ENCODE measurements at regions not wholly inside any gene's neighbourhood (a gene's known extent, or its start where the extent isn't known, plus 50 kb on each side); places are given as distances from the start of the nearest gene placed in this dataset.
"Not testable (repeated sequence)": the region's sequence is repeated elsewhere in the genome, so short reads cannot be mapped to it uniquely, and the experiment has no call there.

DNA sequence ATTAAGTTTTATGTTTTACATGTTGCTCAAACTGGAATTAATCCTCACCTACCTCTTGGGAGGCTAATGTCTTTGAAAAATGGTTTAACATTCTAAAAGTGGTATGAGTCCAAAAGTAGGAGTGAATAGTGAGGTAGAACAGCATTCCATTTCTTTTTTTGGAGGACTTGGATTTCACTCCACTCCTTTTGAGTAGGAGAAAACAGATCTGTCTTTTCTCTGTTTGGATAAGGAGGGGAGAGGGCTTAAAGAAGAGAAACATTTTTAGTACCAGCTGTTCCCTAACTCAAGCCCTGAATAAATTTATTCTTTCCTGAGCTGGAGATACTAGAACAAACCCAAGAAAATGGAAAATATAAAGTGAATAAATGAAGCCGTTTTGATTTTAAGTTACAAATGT lies 687.9 kb downstream of the MECOM start:
- no peak for DNase-seq (ENCODE audit: low spot score)

DNA sequence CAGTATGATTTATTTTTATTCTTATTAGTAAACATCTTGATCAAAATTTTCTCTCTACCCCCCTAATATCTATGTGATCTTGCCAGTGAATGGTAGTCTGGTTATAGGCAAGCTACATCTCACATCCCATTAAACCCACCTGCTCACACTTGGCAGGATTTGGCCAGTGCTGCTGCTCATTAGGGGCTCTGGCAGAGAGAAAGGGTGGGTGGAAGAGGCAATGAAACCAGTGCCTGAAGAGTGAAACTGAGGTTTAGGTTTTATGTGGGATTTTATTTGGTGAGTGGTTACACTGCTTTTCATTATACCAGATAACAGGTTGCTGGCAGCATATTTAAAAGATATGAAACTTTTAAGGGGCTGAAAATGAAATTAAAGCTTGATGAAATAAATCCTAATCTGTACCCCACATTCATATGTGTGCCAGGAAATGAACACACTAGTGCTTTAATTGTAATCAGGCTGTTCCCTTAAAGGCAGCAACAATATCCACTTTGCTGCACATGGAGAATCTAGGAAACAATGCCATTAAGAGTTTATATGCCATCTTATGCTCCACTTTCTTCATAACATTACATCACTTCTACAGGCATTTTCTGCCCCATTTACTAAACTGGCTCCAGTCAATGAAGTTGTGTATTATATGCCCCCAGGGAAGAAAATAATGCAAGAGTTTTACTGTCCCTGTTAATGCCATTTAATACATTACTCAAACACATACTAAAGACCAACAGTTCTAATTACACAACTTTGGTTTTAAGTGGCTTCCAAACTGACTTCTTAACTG lies 688.7 kb downstream of the MECOM start:
- no peak for DNase-seq (ENCODE audit: low spot score)

DNA sequence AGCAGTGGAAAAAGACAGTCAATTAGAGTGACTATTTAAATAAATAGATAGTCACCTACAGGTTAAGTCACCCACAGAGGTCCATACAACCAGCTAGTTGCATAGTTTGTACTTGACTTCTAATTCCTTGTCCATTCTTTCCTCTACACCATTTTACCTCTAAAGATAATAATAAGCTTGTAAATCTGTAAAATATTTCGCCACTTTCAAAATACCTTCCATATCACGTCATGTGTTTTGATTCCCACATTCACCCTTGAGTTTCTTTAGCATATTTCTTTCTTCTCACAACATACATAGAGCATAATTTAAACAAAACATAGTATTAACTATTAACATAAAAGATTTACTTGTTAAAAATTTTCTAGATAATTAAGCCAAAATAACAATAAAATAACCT lies 689.6 kb downstream of the MECOM start:
- DNase-seq (ENCODE audit: low spot score) = no peak

DNA sequence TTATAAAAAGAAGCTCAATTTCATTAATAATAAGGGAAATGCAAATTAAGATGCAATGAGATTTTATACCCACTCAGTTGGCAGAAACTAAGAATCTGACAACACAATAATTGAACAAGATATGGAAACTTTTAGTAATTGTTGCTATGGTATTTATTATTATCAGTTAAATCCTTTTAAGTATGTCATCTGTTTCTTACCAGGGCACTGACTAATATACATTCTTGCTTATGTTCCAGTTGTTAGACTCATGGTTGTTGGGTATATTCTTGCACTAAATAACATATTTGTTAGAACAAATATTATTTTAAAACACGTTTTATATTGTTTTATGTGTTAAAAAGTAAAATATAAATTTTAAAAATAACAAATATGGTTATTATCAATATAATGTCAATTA lies 690.3 kb downstream of the MECOM start:
- no peak for DNase-seq (ENCODE audit: low spot score)

DNA sequence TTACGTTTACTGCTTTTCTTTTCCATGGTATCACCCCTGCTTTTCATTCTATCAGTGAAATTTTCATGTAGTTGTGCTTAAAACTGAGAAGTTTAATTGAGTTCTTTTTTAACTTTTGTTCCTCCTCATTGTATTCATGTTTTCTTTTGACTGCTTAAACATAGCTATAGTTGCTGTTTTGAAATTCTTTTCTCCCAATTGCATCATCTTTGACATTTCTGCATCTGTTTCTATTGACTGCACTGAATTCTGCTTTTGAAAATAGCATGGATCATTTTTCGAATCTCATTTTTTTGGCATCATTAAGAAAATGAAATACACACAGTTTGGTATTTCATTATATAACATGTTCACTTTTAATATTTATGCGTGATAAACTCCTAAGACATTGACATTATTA lies 694.9 kb downstream of the MECOM start:
- no peak for DNase-seq (ENCODE audit: low spot score)

DNA sequence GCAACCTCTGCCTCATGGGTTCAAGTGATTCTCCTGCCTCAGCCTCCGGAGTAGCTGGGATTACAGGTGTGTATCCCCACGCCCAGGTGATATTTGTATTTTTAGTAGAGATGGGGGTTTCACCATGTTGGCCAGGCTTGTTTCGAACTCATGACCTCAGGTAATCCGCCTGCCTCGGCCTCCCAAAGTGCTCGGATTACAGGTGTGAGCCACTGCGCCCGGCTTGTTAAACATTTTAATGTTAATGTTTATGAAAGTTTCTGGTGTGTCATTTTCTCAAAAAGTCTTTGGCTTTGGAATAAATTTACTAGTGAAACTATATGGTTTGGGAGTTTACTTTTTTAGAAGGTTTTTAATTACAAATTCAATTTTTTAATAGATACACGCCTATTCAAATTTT lies 698.8 kb downstream of the MECOM start:
- no peak for DNase-seq (ENCODE audit: low spot score)

DNA sequence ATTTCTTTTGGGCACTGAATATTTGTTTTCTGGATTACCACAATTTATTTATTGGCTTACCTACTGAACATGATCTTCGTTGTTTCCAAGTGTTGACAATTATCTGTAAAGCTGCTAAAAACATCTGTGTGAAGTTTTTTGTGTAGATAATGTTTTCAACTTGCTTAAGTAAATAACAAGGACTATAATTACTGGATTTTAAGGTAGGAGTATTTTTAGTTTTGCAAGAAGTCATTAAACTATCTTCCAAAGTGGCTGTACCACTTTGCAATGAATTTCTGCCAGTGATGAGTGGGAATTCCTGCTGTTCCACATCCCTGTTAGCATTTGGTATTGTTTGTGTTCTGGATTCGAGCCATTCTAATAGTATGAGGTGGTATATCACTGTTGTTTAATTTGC lies 702.2 kb downstream of the MECOM start:
- DNase-seq (ENCODE audit: low spot score) = no peak

DNA sequence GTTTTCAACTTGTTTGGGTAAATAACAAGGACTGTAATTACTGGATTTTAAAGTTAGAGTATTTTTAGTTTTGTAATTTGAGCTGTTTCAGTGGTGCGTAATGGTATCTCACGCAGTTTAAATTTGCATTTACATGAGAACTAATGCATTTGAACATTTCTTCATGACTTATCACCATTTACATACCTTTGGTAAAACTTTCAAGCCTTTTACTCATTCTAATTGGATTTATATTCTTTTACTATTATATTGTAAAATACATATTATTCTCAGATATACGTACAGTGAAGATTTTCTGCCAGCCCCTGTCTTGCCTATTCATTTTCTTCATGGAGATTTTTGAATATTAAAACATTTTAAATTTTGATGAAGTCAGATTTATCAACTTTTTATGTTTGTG lies 703.8 kb downstream of the MECOM start:
- no peak for DNase-seq (ENCODE audit: low spot score)

DNA sequence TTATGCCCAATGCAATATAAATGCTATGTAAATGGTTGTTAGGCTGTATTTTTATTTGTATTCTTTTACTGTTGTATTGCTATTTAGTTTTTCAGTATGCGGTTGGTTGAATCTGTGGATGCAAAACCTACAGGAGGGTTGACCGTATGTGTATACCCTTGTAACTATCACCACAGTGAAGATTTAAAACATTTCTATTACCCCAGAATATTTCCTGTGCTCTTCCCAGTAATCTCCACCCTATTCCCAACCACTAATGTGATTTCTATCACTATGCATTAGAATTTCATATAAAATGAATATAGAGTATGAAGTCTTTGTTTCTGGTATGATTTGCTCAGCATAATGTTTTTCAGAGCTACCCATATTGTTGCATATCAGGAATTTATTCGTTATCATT lies 705.0 kb downstream of the MECOM start:
- no peak for DNase-seq (ENCODE audit: low spot score)

DNA sequence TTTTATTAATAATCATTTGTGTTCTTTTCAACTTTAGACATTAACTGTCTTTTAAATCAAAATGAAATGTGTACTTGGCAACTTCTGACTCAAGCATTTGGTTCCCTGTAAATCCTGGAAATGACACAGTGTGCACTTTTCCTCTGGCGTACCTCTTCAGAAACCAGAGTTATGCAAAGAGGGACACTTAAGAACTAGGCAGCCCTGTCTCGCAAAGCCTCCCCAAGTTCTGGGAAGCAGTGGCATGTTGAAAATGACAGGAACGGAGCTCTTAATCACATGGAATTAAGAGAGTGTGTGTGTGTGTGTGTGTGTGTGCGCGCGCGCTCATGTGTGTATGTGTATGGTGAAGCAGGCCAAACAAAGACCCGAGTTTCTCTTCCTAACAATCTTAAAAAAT lies 707.4 kb downstream of the MECOM start:
- DNase-seq (ENCODE audit: low spot score) = no peak

DNA sequence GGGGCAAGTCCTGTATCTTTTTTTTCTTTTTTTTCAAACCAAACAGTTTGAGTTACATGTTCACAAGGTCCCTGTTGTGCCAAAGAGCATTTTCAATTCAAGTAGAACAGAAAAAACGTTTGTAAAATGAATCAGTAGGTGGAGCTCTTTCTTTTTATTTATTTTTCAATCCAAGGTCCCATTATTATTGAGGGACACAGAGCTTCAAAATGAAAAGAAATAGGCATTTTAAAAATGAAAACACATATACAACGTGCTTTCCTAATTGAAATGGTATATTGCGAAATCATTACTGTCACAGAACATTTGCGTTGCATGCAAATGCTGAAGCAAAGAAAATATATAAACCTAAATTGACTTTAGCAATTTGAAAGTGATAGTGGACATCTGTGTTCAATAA lies 711.0 kb downstream of the MECOM start:
- DNase-seq (ENCODE audit: low spot score) = peak; percentile 57

DNA sequence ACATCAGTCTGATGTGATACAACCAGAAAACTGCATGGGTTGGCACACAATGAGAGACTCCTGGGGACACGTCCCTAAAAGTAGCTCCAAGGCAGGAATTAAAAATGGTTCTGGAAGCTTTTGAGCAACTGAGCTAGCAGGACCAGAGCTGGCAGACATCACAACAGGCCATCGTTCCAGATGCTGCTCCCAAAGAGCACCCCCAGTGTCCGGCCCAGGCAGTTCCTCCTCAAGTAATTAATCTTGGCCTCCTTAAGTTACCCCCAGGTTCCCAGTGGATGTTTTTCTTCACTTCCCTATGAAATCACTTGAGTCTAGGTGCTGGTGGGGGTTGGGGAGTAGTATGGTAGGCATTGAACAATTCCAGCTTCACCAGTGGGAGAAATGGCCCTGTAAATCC lies 711.6 kb downstream of the MECOM start:
- peak; percentile 18 for DNase-seq (ENCODE audit: low spot score)

DNA sequence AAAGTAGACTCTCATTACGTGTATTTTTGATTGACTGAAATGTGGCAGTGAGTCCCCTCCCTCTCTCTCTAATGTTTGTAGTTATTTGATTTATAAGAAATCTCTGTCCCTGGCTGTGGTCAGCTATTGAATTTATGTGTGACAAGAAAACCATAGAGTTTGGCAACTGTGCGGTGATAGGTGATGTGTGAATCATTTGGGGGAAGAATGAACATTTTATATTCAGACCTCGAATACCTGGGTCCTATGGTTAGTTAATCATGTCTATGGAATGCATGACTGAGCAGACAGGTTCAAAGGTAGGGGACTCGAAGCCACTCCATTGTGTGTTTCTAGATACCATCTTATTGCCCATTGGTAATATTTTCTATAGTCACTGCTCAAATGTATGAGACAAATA lies 712.1 kb downstream of the MECOM start:
- peak; percentile 84 for DNase-seq (ENCODE audit: low spot score)

DNA sequence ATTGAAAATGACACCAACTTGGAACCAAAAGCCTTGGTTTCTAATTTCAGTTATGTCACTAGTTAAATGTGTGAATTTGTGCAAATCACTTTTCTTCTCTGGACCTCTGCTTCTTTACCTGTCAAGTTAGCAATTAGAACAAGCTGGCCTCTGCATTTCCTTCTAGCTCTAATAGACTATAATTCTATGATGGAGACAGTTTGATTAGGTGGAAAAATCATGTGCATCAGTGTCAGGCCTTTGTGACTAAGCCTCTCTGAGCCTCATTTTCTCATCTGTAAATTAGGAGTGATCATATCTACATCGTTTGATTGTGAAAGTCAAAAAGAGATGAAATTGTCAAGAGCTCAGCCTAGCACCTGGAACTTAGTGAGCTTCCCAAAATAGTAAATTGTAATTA lies 712.9 kb downstream of the MECOM start:
- DNase-seq (ENCODE audit: low spot score) = peak; percentile 3

DNA sequence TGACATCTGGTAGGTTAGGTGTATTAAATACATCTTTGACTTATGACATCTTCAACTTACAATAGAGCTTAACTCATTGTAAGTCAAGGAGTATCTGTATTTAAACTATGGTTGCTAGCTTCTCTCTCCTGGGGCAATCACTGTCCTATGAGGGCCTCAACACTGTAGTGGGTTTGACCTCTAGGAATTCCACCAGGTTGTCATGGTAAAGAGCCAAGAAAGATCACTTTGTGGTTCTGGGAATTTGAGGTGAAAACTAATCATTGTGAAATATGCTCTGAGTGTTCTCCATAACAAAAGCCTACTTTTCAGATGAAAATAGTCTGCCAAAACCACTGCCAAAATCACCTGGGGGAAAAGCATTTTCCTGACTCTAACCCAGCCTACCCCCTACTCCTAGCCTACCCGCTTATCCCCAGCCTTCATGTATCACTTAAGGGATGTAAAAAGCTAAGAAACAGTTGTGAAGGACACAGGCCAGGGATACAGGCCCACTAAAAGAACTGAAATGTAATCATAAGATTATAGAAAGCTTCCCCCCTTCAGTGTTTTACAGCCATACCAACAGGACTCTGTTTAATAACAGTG lies 723.8 kb downstream of the MECOM start:
- no peak for DNase-seq (ENCODE audit: low spot score)

DNA sequence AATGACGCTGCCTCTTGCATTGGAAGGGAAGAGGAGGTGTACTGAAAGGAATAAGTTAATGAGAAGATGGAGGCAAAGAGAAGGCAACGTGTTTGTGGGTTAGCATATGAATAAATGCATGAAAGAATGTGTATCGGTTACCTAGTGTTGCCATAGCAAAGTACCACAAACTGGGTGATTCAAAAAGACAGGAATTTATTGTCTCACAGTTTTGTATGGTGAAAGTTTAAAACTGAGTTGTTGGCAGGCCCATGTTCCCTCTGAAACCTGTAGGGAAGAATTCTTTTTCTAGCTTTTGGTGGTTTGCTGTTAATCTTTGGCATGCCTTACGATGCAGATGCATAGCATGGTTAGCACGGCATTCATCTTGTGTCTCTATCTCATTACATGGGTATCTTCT lies 729.9 kb downstream of the MECOM start:
- DNase-seq (ENCODE audit: low spot score) = peak; percentile 79

DNA sequence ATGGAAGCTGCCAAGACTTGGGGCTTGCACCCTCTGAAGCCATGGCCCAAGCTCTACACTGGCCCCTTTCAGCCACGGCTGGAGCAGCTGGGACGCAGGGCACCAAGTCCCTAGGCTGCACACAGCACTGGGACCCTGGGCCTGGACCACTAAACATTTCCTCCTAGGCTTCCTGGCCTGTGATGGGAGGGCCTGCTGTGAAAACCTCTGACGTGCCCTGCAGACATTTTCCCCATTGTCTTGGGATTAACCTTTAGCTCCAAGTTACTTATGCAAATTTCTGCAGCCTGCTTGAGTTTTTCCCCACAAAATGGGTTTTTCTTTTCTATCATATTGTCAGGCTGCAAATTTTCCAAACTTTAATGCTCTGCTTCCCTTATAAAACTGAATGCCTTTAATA lies 733.5 kb downstream of the MECOM start:
- DNase-seq (ENCODE audit: low spot score) = not testable (repeated sequence)

DNA sequence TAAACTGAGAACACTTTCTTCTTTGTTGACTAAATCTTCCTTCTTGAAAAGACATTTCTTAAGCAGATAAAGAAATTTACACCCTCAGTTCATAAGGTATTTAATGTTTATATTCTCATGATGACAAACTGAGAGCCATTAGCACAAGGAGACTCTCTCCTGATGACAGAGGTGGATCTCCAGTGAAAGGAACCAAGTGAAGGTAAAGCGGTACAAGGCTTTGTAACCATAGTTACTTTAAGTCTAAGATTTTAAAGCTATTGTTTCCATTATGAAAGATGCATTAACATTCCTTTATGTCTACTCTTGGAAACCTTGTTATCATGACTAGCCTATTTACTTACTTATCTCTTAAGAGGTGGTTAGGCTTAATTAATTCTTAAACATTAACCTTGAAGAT lies 737.1 kb downstream of the MECOM start:
- no peak for DNase-seq (ENCODE audit: low spot score)

DNA sequence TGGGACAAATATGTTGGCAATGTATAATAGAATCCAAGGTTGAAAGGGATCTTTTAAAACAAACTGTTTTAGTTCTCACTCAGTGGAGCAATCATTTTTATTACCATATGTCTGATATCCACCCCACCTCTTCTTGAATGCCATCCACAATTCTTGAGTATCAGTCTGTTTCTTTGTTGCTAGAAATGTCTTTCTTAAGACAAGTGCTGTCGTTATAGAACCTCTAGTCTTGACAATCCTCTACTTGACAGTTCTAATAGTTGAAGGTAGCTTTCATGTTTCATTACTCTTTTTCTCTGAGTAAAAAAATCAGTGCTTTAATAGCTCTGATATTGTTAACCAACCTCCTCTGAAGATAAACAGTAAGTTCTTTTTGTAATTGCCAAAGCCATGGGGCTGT lies 737.9 kb downstream of the MECOM start:
- no peak for DNase-seq (ENCODE audit: low spot score)

DNA sequence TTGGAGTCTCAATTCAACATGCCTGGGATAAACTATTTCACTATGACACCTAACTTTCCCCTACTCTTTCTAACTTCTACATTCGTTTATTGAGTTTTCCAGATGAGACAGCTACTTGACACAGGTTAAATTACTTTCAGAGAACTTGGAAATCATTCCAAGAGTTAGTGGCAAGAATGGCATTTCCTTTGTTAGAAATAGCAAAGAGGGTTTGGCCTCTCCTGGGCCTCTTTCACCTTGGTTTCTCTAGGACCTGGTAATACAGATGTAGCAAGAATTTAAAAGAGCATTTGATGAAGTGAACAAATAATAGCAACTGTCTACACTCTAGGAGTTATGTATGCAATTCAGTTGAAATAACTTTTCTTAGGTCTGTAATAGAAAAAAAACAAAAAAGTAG lies 748.9 kb downstream of the MECOM start:
- peak; percentile 54 for DNase-seq (ENCODE audit: low spot score)

DNA sequence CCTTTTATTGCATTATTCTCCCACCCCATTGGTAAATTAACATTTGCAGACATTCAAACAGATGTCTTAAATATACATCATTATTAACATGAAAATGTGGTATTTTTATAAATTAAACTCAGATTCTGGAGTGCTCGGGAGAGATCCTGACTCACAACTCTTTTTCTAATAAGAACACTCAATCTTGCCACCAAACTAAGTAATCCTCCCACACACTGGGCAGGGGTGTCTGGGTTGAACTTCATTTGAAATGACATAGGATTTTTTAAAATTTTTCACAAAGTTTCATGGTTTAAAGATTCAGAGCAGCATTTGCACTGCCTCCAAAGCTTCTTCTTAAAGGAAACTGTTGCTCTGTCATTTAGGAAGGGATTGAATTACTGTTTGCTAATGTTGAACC lies 754.3 kb downstream of the MECOM start:
- DNase-seq (ENCODE audit: low spot score) = no peak

DNA sequence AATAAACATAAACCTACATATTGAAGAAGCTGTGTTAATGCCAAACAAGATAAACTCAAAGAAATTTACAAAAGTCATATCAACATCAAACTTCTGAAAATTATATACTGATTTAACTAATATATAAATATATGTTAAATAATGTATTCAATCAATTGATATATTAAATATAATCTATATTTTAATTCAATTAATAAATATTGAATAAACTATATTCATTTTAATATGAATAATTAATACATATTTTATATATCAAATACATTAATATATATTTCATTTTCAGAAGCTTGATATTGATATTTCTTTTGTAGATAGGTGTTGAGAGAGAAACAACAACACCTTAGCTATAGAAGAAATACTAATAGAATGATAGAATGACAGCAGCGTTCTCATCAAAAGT lies 768.1 kb downstream of the MECOM start:
- no peak for DNase-seq (ENCODE audit: low spot score)

DNA sequence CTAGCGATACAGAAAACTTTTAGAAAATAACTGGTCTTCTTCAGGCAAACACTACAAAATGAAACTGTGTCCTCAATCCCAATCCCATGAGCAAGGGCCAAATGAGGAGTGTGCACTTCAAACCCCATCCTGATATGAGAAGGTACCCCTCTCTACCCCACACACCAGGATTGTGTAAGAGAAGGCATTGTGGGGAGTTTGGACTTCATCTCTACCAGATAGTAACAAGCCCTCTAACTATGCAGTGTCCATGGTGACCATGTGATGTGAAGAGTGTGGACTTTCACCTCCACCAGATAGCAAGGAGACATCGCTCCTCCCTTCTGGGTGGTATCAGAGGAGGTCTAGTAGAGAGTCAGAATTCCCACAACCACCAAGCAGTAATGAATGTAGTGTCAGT lies 769.3 kb downstream of the MECOM start:
- no peak for DNase-seq (ENCODE audit: low spot score)

DNA sequence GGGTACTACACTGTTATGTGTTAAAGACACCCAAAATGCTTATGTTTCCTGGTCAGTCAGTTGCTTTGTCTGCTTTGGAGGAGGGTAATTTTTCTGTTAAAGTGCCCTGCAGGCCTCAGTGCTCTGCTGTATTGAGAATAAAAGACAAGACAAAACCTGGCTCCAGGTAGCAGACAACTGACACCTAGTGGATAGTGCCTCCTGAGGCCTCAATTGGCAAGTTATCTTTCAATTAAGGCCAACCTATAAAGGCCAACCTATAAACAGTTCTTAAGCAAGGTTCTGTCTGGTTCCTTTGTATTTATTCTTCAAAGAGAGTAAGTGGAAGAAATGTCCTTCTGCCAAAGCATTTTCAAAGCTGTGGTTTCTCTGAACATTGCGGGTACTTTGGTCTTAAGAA lies 773.8 kb downstream of the MECOM start:
- DNase-seq (ENCODE audit: low spot score) = peak; percentile 18
